GM12891 (cell line): ENCODE measurements at regions not wholly inside any gene's neighbourhood (a gene's known extent, or its start where the extent isn't known, plus 50 kb on each side); places are given as distances from the start of the nearest gene placed in this dataset.

Experiments used
- POLR2A ChIP-seq: IDR thresholded peaks from 2 replicates; pipeline ENCODE4 v1.6.1; 2011; ENCODE audit warnings: low read depth, low read length, control low read depth
- POLR2AphosphoS5 ChIP-seq: IDR thresholded peaks from 2 replicates; pipeline ENCODE4 v1.6.1; 2011; ENCODE audit warnings: low read depth, low read length, control low read depth

DNA sequence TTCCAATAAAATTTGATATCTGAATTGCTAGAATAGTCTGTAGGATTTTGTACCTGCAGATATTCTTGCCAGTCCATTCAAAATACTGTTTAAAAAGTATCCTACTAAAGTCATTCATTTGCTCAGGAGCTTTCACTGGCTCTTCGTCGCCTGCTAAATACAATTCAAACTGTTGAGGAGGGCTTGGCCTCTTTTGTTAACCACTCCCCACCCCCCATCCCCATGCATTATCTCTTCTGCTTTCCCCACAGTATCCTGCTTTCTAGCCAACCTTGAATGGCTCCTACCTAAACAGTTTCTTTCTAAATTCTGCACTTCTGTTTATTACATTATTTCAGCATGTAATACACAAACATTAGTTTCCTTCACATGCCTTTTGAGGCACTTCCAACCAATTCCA is 230.8 kb downstream of the CPE start:
- TF ChIP-seq POLR2A (no peak), POLR2AphosphoS5 (no peak)
